HepG2 (cell line): ENCODE measurements at regions not wholly inside any gene's neighbourhood (a gene's known extent, or its start where the extent isn't known, plus 50 kb on each side); places are given as distances from the start of the nearest gene placed in this dataset.

Experiments
- ATAC-seq: fragments of 200-7000 bp; cut with Tn5 transposase; 3 replicates; pipeline ENCODE4 v1.9.1; 2020; ENCODE audit warnings: mild to moderate bottlenecking, moderate library complexity
- BruUV-seq: library from RNA; stranded (reverse); fragments of 400-500 nt; replicated peaks from 2 replicates; lab custom pipeline; 2021; lab: Mats Ljungman, UMichigan
- CTCF ChIA-PET: fragments of 300-600 bp; formaldehyde crosslinking; extraction: SDS; loops from one replicate; lab custom pipeline; 2021; ENCODE audit warnings: low total read pairs, inconsistent platforms, low intra/inter-chr PET ratio; lab: Yijun Ruan, JAX
- POLR2A ChIA-PET: fragments of 350-600 bp; sonication (Branson Sonifier 250); formaldehyde crosslinking; loops from one replicate; lab custom pipeline; 2020; ENCODE audit warnings: antibody characterized with exemption, inconsistent platforms; lab: Yijun Ruan, JAX
- DNase-seq: peaks from one replicate; pipeline ENCODE4 v3.0.0-alpha.2; 2015; ENCODE audit warnings: low spot score
- FAIRE-seq: peaks from 3 replicates; lab custom pipeline; 2011; peaks lifted over from hg19 to GRCh38; lab: Jason Lieb, UNC
- H2AFZ ChIP-seq: one replicate; pipeline ENCODE4 v1.6.1; 2011; ENCODE audit warnings: low read length, inconsistent platforms
- H3K27ac ChIP-seq: fragments of 300-600 bp; 3 replicates; pipeline ENCODE4 v1.8.0; 2011; ENCODE audit warnings: mixed run types, mild to moderate bottlenecking, mixed read lengths, low read length, inconsistent platforms; ENCODE audit not compliant: insufficient read depth; ENCODE audit errors: extremely low read length
- H3K27me3 ChIP-seq, 2 experiments: fragments of 200-600 bp in 1 of 2; 2 replicates in 1 of 2; 3 replicates in 1 of 2; pipeline versions ENCODE4 v1.6.0 to v1.8.0; 2011; ENCODE audit warnings: low read length in 2 of 2, mild to moderate bottlenecking in 2 of 2, moderate library complexity in 2 of 2, inconsistent platforms in 1 of 2; ENCODE audit not compliant: insufficient read depth in 2 of 2, control insufficient read depth in 1 of 2
- H3K36me3 ChIP-seq, 2 experiments: fragments of 200-600 bp in 1 of 2; replicated peaks in 1 of 2; 2 replicates in 1 of 2; 3 replicates in 1 of 2; pipeline versions ENCODE4 v1.5.1 to v1.8.0; 2011; ENCODE audit warnings: low read length in 2 of 2, inconsistent platforms in 1 of 2; ENCODE audit not compliant: insufficient read depth in 2 of 2, control insufficient read depth in 1 of 2
- H3K4me1 ChIP-seq: 2 replicates; pipeline ENCODE4 v1.5.1; 2012; ENCODE audit warnings: low read length, inconsistent platforms; ENCODE audit not compliant: insufficient read depth
- H3K4me2 ChIP-seq: 2 replicates; pipeline ENCODE4 v1.6.0; 2011; ENCODE audit warnings: low read depth, low read length, inconsistent platforms
- H3K4me3 ChIP-seq, 3 experiments: fragments of 200-600 bp in 1 of 3; sonication (generic), shearing (Covaris generic) in 1 of 3; replicated peaks in 1 of 3; 2 replicates each; pipeline ENCODE4 v1.5.1; 2011 to 2016; ENCODE audit warnings: low read length in 3 of 3, inconsistent platforms in 2 of 3, low read depth in 2 of 3, mild to moderate bottlenecking in 2 of 3, control low read depth in 1 of 3, mixed read lengths in 1 of 3; ENCODE audit not compliant: insufficient read depth in 1 of 3
- H3K79me2 ChIP-seq: one replicate; pipeline ENCODE4 v1.6.1; 2011; ENCODE audit warnings: low read length, inconsistent platforms; ENCODE audit not compliant: insufficient read depth
- H3K9ac ChIP-seq: 2 replicates; pipeline ENCODE4 v1.6.0; 2011; ENCODE audit warnings: mild to moderate bottlenecking, low read depth, low read length, inconsistent platforms; ENCODE audit not compliant: insufficient read depth
- H3K9me3 ChIP-seq: 2 replicates; pipeline ENCODE4 v1.5.1; 2012; ENCODE audit warnings: mild to moderate bottlenecking, low read length
- H4K20me1 ChIP-seq: 2 replicates; pipeline ENCODE4 v1.6.0; 2011; ENCODE audit warnings: inconsistent platforms, mild to moderate bottlenecking, low read length, moderate library complexity; ENCODE audit not compliant: insufficient read depth
- AHR ChIP-seq: IDR thresholded peaks from 2 replicates; pipeline ENCODE4 v1.6.1; 2018; ENCODE audit warnings: missing genetic modification reagents, missing compliant biosample characterization
- BHLHE40 ChIP-seq: IDR thresholded peaks from 2 replicates; pipeline ENCODE4 v1.6.1; 2011; ENCODE audit warnings: low read length, improper control_type of control experiment
- GATAD2A ChIP-seq: IDR thresholded peaks from 2 replicates; pipeline ENCODE4 v1.6.1; 2016
- KDM4B ChIP-seq: sonication (generic); formaldehyde crosslinking; IDR thresholded peaks from 2 replicates; pipeline ENCODE4 v1.4.0; 2020; ENCODE audit warnings: missing genetic modification reagents
- NFRKB ChIP-seq: fragments of 450-650 bp; IDR thresholded peaks from 2 replicates; pipeline ENCODE4 v1.6.1; 2017
- PHB2 ChIP-seq: fragments of 450-650 bp; IDR thresholded peaks from 2 replicates; pipeline ENCODE4 v1.6.1; 2018; ENCODE audit not compliant: partially characterized antibody
- RORA ChIP-seq: sonication (generic); formaldehyde crosslinking; IDR thresholded peaks from 2 replicates; pipeline ENCODE4 v1.5.0; 2020; ENCODE audit warnings: mild to moderate bottlenecking, missing genetic modification reagents, moderate library complexity
- SOX13 ChIP-seq, 3 experiments: fragments of 450-650 bp in 1 of 3; sonication (generic) in 1 of 3; formaldehyde crosslinking in 1 of 3; IDR thresholded peaks in 2 of 3; conservative IDR thresholded peaks in 1 of 3; 2 replicates each; pipeline versions ENCODE4 v1.5.0 to v1.6.1; 2016 to 2020; ENCODE audit warnings: antibody characterized with exemption in 1 of 3, mild to moderate bottlenecking in 1 of 3, missing compliant biosample characterization in 1 of 3, missing genetic modification reagents in 1 of 3, moderate library complexity in 1 of 3
- TEAD3 ChIP-seq: optimal IDR thresholded peaks from 2 replicates; pipeline ENCODE3; 2016; ENCODE audit warnings: borderline replicate concordance
- ZNF550 ChIP-seq: sonication (generic); formaldehyde crosslinking; IDR thresholded peaks from 2 replicates; pipeline ENCODE4 v1.4.0; 2020; ENCODE audit warnings: mild to moderate bottlenecking, missing genetic modification reagents, borderline replicate concordance
- ZNF674 ChIP-seq: sonication (generic); formaldehyde crosslinking; IDR thresholded peaks from 2 replicates; pipeline ENCODE4 v1.5.0; 2020; ENCODE audit warnings: low read depth, mild to moderate bottlenecking, missing genetic modification reagents
- WGBS: methylation state at CpG from one replicate; pipeline ENCODE4 v1.1.6; 2017; ENCODE audit warnings: low lambda C conversion rate; 5-methylcytosine and 5-hydroxymethylcytosine counted together
- in situ Hi-C: cut with HindIII; loops from 2 replicates; pipeline ENCODE4 v1.10.0; 2017; ENCODE audit warnings: low pct_unique_long_range_greater_than_20kb; ENCODE audit not compliant: extremely low pct_ligation_motif_present
- intact Hi-C: fragments of 100-400 bp; cut with micrococcal nuclease; formaldehyde crosslinking; loops from one replicate; pipeline ENCODE4 v1.10.0; 2022; ENCODE audit not compliant: unreplicated experiment

DNA sequence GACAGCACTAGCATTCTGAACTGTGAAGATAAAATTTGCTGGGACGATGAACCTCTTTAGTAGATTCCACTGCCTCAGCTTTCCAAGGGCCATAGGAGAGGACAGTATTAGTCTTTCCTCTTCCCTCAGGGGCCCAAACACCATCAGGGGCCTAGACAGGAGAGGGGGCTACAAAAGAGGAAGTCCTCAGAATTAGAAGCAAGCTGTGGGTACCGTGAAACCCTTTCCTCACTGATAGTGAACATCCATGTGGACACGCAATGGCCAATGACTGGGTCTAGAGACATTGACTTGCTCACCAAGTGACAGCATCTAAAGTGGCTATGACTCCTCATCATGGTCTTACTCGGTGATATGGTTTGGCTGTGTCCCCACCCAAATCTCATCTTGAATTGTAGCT lies 68.1 kb upstream of the UST start:
- WGBS, result 6% methylated on average over 3 of the region's 4 CpGs
- intact Hi-C loops, result no loop called here
- DNase-seq, result no peak
- ATAC-seq, result no peak
- Histone ChIP-seq H3K4me3 (no peak overlapping the region), H3K27ac (no peak overlapping the region), H3K79me2 (no peaks in the 10 kb centered on the region), H4K20me1 (no peaks in the 10 kb centered on the region), H3K36me3 (no peaks in the 10 kb centered on the region), H3K4me2 (no peak overlapping the region), H3K27me3 (no peaks in the 10 kb centered on the region; a peak in 2 of 5 replicates), H3K4me1 (no peaks in the 10 kb centered on the region), H2AFZ (no peak overlapping the region), H3K9me3 (no peaks in the 10 kb centered on the region; the same call in 1 of the 2 replicates), H3K9ac (no peak overlapping the region)
- no peak for FAIRE-seq
- no TSS peak for BruUV-seq
- ChIA-PET POLR2A (no interaction called here), CTCF (no interaction called here)
- TF ChIP-seq ZNF674 (CRISPR knock-in tag) (no peak), NFRKB (no peak), BHLHE40 (no peak), RORA (CRISPR knock-in tag) (no peak), SOX13 (IDR thresholded peaks at IDR 0.05) (no peak), SOX13 (CRISPR knock-in tag; conservative IDR thresholded peaks at IDR 0.05 in 1 of 2, IDR thresholded peaks at IDR 0.05 in 1 of 2) (no peak), KDM4B (CRISPR knock-in tag) (no peak)
- in situ Hi-C loops, result no loop called here

DNA sequence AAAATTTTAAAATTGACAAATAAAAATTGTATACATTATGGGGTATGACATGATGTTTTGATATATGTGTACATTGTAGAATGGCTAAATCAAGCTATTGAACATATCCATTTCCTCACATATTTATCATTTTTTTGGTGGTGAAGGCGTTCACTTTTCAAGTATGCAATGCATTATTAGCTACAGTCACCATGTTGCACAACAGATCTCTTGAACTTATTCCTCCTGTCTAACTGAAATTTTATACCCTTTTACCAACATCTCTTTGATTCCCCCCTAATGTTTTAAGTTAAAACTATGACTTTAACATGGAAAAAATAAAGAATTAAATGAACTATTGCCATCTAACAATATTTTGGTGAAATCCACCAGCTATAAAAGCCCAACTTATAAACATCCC lies 65.2 kb upstream of the UST start:
- no peaks in the 10 kb centered on the region for H3K36me3 ChIP-seq
- no peaks in the 10 kb centered on the region for H3K27me3 ChIP-seq
- no peak overlapping the region for H3K9ac ChIP-seq
- no peaks in the 10 kb centered on the region for H3K4me1 ChIP-seq
- FAIRE-seq (no peak), DNase-seq (no peak), ATAC-seq (no peak)
- H2AFZ ChIP-seq, result no peak overlapping the region
- no peak overlapping the region for H3K4me3 ChIP-seq
- BruUV-seq, result no TSS peak
- no peaks in the 10 kb centered on the region for H3K79me2 ChIP-seq
- no peak overlapping the region for H3K27ac ChIP-seq
- POLR2A ChIA-PET, result no interaction called here
- no peak for TF ChIP-seq ZNF550 (CRISPR knock-in tag)
- no peak for TF ChIP-seq AHR (CRISPR knock-in tag)
- no peak for TF ChIP-seq TEAD3 (CRISPR knock-in tag)
- no peak for TF ChIP-seq PHB2
- no peak for TF ChIP-seq GATAD2A (CRISPR knock-in tag)
- no peaks in the 10 kb centered on the region for H4K20me1 ChIP-seq
- 0% methylated on average over 1 of the region's 1 CpG for WGBS
- no peaks in the 10 kb centered on the region for H3K9me3 ChIP-seq
- intact Hi-C loops, result no loop called here
- no peak overlapping the region for H3K4me2 ChIP-seq
- CTCF ChIA-PET, result no interaction called here
- in situ Hi-C loops, result no loop called here
